IPS-20b (cell line): ENCODE measurements at regions not wholly inside any gene's neighbourhood (a gene's known extent, or its start where the extent isn't known, plus 50 kb on each side); places are given as distances from the start of the nearest gene placed in this dataset.
"Not testable (repeated sequence)": the region's sequence is repeated elsewhere in the genome, so short reads cannot be mapped to it uniquely, and the experiment has no call there.

Source experiments
- H3K27ac ChIP-seq: one replicate; pipeline ENCODE4 v1.5.1; 2013; ENCODE audit warnings: low read length
- H3K27me3 ChIP-seq: 2 replicates; pipeline ENCODE4 v1.6.1; 2013; ENCODE audit warnings: mild to moderate bottlenecking, low read length, inconsistent platforms; ENCODE audit not compliant: insufficient read depth
- H3K36me3 ChIP-seq: 2 replicates; pipeline ENCODE4 v1.6.1; 2013; ENCODE audit warnings: low read depth, mild to moderate bottlenecking, inconsistent platforms, low read length, moderate library complexity; ENCODE audit not compliant: insufficient read depth
- H3K4me1 ChIP-seq: 2 replicates; pipeline ENCODE4 v1.6.1; 2013; ENCODE audit warnings: mild to moderate bottlenecking, control low read depth, inconsistent platforms, low read length, moderate library complexity; ENCODE audit not compliant: insufficient read depth
- H3K4me3 ChIP-seq: 2 replicates; pipeline ENCODE4 v1.5.1; 2013; ENCODE audit warnings: mild to moderate bottlenecking, low read length, inconsistent platforms
- H3K9ac ChIP-seq: 2 replicates; pipeline ENCODE4 v1.6.1; 2013; ENCODE audit warnings: low read depth, mild to moderate bottlenecking, inconsistent platforms, low read length, moderate library complexity
- H3K9me3 ChIP-seq: 2 replicates; pipeline ENCODE4 v1.6.1; 2013; ENCODE audit warnings: mild to moderate bottlenecking, low read depth, low read length, inconsistent platforms; ENCODE audit not compliant: insufficient read depth

GRCh38 chr7:3140834-3141233 is 97.2 kb upstream of the CARD11 start:
- peaks cover 2% of the 10 kb centered on the region; the same call in 1 of the 2 replicates for H3K4me1 ChIP-seq
- H3K4me3 ChIP-seq, result no peak overlapping the region

DNA sequence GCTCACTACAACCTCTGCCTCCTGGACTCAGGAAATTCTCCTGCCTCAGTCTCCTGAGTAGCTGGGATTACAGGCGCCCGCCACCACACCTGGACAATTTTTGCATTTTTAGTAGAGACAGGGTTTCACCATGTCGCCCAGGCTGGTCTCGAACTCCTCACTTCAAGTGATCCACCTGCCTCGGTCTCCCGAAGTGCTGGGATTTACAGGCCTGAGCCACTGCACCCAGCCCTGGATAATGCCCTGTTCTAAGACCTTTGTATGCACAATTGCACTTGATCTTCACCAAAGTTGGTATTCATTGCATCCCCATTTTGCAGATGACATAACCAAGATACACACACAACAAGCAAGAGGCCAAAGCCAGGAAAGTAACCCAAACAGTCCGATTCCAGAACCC is 97.7 kb upstream of the CARD11 start:
- Histone ChIP-seq H3K36me3 (no peaks in the 10 kb centered on the region), H3K4me3 (no peak overlapping the region)

More at GRCh38 chr7:3140834-3141233, 97.2 kb upstream of the CARD11 start:
- Histone ChIP-seq H3K9ac (no peak overlapping the region), H3K9me3 (no peaks in the 10 kb centered on the region), H3K27me3 (no peaks in the 10 kb centered on the region), H3K27ac (no peak overlapping the region), H3K36me3 (no peaks in the 10 kb centered on the region)

GRCh38 chr7:3143869-3144775 is 100.5 kb upstream of the CARD11 start:
- no peaks in the 10 kb centered on the region for H3K9me3 ChIP-seq

More for the DNA sequence above, 97.7 kb upstream of the CARD11 start:
- Histone ChIP-seq H3K4me1 (peaks cover 2% of the 10 kb centered on the region; the same call in 1 of the 2 replicates), H3K27me3 (no peaks in the 10 kb centered on the region), H3K9me3 (no peaks in the 10 kb centered on the region), H3K9ac (no peak overlapping the region), H3K27ac (no peak overlapping the region)

DNA sequence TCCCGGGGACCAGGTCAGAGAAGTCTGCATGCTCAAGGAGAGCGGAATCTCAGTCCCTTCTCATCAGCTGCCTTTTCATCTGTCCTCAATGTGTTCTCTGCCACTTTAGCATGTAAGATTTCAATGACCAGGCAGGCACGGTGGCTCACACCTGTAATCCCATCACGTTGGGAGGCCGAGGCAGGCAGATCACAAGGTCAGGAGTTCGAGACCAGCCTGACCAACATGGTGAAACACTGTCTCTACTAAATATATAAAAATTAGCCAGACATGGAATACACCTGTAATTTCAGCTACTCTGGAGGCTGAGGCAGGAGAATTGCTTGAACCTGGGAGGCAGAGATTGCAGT is 101.1 kb upstream of the CARD11 start:
- not testable (repeated sequence) for H3K4me3 ChIP-seq, H3K9ac ChIP-seq, H3K27ac ChIP-seq, H3K36me3 ChIP-seq, H3K4me1 ChIP-seq, H3K9me3 ChIP-seq, H3K27me3 ChIP-seq

More at GRCh38 chr7:3143869-3144775, 100.5 kb upstream of the CARD11 start:
- peaks cover 2% of the 10 kb centered on the region; the same call in 1 of the 2 replicates for H3K4me1 ChIP-seq
- no peak overlapping the region for H3K27ac ChIP-seq
- no peaks in the 10 kb centered on the region for H3K36me3 ChIP-seq
- H3K27me3 ChIP-seq, result no peaks in the 10 kb centered on the region
- H3K9ac ChIP-seq, result no peak overlapping the region
- H3K4me3 ChIP-seq, result no peak overlapping the region

DNA sequence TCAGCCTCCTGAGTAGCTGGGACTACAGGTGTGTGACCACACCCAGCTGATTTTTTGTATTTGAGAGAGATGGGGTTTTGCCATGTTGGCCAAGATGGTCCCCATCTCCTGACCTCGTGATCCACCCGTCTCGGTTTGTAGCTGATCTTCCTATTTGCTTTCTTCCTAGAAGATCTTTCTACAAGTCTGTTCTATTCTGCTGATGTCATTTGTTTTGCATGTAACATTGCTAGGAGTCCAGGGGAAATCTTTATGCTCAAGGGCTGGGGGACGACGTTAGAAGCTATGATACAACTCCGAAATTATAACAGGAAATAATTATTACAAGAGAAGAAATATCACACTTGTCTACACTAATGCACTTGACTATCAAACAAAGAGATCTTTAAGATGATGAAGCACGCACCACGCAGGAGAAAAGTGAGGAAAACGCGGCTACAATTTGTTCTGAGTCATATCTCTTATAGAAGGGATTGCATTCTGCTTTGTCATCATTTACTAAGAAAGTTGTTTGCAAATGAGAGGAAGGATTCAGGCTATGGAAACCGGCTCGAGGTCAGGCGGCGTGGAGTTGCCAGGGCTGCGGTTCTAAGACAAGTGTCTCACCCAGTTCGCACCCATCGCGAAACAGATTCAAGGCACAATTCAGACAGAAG is 103.0 kb upstream of the CARD11 start:
- Histone ChIP-seq H3K36me3 (no peaks in the 10 kb centered on the region), H3K4me1 (peaks cover 2% of the 10 kb centered on the region; the same call in 1 of the 2 replicates), H3K27ac (no peak overlapping the region), H3K27me3 (no peaks in the 10 kb centered on the region), H3K4me3 (no peak overlapping the region), H3K9me3 (no peaks in the 10 kb centered on the region), H3K9ac (no peak overlapping the region)

DNA sequence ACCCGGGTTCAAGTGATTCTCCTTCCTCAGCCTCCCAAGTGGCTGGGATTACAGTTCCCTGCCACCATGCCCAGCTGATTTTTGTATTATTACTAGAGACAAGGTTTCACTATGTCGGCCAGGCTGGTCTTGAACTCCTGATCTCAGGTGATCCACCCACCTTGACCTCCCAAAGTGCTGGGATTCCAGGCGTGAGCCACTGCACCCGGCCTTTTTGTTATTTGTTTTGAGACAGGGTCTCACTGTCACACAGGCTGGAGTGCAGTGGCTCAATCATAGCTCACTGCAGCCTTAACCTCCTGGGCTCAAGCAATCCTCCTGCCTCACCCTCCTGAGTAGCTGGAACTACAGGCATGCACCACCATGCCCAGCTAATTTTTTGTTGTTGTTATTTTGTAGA is 104.8 kb upstream of the CARD11 start:
- not testable (repeated sequence) for H3K4me1 ChIP-seq, H3K9ac ChIP-seq

DNA sequence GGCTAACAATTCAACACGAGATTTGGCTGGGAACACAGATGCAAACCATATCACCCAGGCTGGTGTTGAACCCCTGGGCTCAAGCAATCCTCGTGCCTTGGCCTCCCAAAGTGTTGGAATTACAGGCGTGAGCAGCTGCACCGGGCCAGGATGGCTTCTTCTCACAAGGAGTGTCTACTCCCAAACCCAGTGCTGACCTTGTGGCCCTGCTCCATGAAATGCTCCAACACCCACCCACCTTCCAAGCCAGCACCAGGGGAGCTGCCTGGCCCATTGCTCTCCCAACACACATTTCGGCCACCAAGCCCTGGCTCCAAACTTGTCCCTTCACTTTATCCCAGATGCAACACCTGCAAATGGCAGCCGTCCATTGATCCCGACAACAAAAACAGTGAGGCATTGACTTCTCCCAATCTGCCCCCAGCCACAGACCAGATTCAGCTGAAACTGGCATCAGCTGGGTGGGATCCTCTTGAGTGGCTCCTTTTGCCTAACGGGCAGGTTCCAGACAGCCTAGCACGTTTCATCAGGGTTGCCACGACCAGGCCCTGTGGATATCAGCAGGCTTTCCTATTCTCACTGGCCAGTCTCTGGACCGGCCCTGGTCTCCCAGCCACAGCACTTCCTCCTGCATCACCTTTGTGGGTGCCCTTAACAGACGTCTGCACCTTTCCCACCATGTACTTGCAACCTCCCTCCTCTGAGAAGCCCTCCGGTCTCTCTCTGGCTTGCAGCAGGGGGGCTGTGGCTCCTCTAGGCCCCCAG is 105.7 kb upstream of the CARD11 start:
- Histone ChIP-seq H3K4me3 (no peak overlapping the region), H3K27me3 (no peaks in the 10 kb centered on the region), H3K9ac (no peak overlapping the region), H3K9me3 (no peaks in the 10 kb centered on the region), H3K36me3 (no peaks in the 10 kb centered on the region), H3K4me1 (no peaks in the 10 kb centered on the region), H3K27ac (no peak overlapping the region)

More for the DNA sequence above, 104.8 kb upstream of the CARD11 start:
- not testable (repeated sequence) for H3K27ac ChIP-seq, H3K36me3 ChIP-seq, H3K27me3 ChIP-seq, H3K4me3 ChIP-seq, H3K9me3 ChIP-seq

DNA sequence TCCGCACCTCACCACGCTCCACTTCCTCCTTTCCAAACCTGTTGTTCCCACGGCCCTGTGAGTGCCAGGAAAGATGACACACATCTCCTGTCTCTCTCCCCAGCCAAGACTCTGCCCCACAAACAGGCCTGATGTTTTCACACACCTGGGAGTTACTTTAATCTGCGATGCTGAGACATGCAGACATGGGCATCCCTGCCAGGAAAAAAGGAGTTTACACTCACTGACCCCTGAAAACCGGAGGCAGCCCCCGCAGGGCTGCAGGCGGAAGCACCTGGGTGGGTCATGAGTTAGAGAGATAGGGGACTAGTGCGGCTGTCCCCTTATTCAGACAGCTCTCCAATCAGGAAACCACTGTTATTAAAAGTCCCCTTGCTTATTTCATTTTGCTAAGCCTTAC is 106.4 kb upstream of the CARD11 start:
- no peaks in the 10 kb centered on the region for H3K36me3 ChIP-seq
- H3K9ac ChIP-seq, result no peak overlapping the region
- no peaks in the 10 kb centered on the region for H3K27me3 ChIP-seq
- no peaks in the 10 kb centered on the region for H3K4me1 ChIP-seq
- H3K9me3 ChIP-seq, result no peaks in the 10 kb centered on the region
- H3K4me3 ChIP-seq, result no peak overlapping the region
- no peak overlapping the region for H3K27ac ChIP-seq

DNA sequence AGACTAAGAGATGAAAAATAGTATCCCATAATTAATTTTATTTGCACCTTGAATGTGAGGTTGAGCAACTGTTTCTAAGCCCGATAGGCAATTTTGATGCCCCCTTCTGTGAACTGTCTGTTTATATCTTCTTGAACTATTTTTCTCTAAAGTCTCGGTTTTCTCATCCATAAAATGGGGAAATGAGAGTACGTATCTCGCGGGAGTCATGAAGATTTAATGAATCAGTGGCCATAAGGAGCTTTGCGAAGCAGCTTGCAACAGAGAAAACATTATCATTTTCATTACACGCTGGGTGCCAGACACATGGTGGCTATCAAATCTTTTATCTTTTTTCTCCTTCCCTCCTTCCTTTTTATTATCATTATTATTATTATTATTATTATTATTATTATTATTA is 108.1 kb upstream of the CARD11 start:
- no peak overlapping the region for H3K4me3 ChIP-seq
- H3K36me3 ChIP-seq, result no peaks in the 10 kb centered on the region
- H3K27ac ChIP-seq, result no peak overlapping the region
- H3K27me3 ChIP-seq, result no peaks in the 10 kb centered on the region
- H3K9me3 ChIP-seq, result no peaks in the 10 kb centered on the region
- H3K4me1 ChIP-seq, result no peaks in the 10 kb centered on the region
- H3K9ac ChIP-seq, result no peak overlapping the region

DNA sequence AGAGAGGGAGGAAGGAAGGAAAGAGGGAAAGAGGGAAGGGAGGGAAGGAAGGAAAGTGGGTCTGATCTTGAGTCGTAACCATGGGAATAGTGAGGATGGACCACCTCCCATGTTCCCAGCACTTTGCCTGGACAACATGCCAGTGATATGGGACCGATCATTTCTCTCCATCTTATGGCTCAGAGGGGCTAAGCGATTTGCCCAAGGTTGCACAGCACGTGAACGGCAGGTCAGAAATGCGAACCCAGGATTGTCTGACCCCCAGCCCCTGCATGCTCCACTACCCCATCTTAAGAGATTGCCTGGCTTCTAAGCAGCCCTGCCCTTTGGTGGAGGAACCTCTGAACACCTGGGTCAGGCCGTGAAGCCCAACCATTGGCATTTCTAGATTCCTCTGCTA is 109.0 kb upstream of the CARD11 start:
- Histone ChIP-seq H3K9me3 (no peaks in the 10 kb centered on the region), H3K9ac (no peak overlapping the region), H3K4me3 (no peak overlapping the region), H3K27me3 (no peaks in the 10 kb centered on the region), H3K4me1 (no peaks in the 10 kb centered on the region; the same call in 1 of the 2 replicates), H3K27ac (no peak overlapping the region), H3K36me3 (no peaks in the 10 kb centered on the region)

GRCh38 chr7:3153118-3153517 is 109.5 kb upstream of the CARD11 start:
- Histone ChIP-seq H3K9ac (no peak overlapping the region), H3K27ac (no peak overlapping the region), H3K36me3 (no peaks in the 10 kb centered on the region), H3K27me3 (no peaks in the 10 kb centered on the region), H3K4me3 (no peak overlapping the region), H3K4me1 (peaks cover 1% of the 10 kb centered on the region; the same call in 1 of the 2 replicates), H3K9me3 (no peaks in the 10 kb centered on the region)
